ENCODE measurements at regions not wholly inside any gene's neighbourhood (a gene's known extent, or its start where the extent isn't known, plus 50 kb on each side); places are given as distances from the start of the nearest gene placed in this dataset.

- no peak for DNase-seq (ENCODE audit: low read depth)
Observed at GRCh38 chr7:132072873-132073272, 503.4 kb downstream of the PLXNA4 start.

- no peak for DNase-seq (ENCODE audit: low read depth)
Observed at GRCh38 chr7:132072165-132072564, 504.1 kb downstream of the PLXNA4 start.

- DNase-seq (ENCODE audit: low read depth): no peak
Observed at GRCh38 chr7:132069306-132069705, 507.0 kb downstream of the PLXNA4 start.

- no peak for DNase-seq (ENCODE audit: low read depth)
Observed at GRCh38 chr7:132066761-132067171, 509.5 kb downstream of the PLXNA4 start.

GRCh38 chr7:132065989-132066603, 509.7 kb upstream of the PODXL start:
- no peak for DNase-seq (ENCODE audit: low read depth)

DNA sequence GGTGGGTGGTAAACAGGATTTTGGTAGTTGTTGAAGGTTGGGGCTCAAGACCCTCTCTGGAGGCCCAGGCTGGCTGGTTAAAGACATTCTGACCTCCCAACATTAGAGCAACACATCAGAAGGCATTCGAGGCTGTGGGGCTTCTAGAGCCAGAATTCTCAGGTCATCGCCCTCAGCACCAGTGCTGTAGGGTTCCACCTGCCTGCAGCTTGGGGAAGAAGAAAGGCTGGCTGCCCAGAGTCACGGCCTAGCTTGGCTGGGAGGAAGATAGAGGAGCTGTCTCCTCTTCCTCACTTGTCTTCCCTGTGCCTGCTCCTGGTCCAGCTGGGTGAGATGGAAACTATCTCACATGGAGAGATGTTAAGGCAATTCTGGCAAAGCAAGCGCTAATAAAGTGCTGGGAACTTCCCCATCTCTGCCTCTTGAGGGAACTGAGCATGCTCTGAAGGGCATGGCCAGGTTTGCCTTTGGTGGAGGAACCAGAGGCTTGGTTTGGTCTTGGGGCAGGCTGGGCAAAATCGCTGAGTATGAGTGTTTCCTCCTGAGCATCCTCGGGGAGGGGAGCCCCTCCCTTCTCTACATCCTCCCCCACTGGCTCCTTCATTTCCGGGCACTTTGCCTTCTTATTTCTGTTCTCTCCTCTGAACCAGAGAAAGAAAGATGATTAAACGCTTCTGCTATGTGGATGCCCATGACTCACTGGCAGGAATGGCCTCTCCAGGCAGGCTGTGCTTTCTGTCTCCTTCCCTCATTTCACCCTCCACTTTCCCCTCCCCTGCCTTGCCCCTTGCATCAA, 509.0 kb upstream of the PODXL start:
- peak; percentile 92 for DNase-seq (ENCODE audit: low read depth)

- no peak for DNase-seq (ENCODE audit: low read depth)
Observed at GRCh38 chr7:132063800-132064199, 507.4 kb upstream of the PODXL start.

DNA sequence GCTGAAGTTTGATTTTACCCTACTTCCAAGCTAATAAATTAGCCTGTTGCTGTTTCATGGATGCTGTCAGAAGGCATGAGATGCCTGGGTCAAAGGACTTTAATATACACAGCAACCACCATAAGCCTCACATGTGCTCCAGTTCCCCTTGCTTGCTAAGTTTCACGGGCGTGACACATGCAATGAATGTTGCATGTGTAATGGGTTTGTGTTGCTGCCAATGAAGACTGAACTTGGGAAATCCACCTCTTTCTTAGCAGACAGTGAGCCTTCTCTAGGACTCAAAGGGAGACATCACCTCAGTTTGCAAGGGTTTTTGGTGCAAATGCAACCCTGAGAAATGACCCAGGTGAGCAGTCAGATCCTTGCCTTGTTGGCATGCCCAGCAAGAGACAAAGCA, 505.5 kb upstream of the PODXL start:
- DNase-seq (ENCODE audit: low read depth): no peak

GRCh38 chr7:132059141-132059540, 502.7 kb upstream of the PODXL start:
- no peak for DNase-seq (ENCODE audit: low read depth)

DNA sequence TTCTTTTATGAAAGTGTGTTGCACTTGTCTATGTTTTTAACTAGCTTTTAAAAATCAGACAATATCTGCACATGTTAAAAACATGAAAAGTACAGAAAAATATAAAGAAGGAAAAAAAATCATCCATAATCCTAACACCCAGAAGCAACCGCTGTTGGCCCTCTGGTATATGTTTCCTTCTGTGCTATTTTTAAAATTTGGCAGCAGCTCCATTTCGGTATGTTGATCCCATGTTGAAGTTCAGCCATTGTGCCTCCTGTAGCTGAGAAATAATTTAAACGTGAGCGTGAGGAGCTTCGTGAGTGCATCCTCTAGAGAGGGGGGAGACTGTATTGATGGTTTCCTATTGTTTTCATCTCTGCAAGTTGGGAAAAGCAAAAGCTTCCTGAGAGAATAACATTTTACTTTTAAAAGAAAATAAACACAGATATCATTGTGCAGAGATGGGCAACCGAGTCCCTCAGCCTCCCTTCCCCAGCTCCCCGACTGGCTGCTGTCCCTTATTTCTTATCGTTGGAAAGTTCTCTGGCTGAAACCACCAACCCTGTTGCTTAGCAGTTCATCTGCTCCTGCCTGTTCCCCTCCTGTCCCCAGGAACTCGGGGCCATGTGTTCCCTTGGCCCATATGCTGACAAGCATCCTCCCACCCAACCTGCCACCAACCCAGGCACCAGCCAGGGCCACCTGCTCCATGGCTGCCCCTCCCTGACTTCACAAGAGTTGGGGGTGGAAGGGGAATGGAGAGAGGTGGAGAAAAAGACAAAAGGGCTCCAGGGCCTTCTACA, 499.1 kb upstream of the PODXL start:
- no peak for DNase-seq (ENCODE audit: low read depth)

DNA sequence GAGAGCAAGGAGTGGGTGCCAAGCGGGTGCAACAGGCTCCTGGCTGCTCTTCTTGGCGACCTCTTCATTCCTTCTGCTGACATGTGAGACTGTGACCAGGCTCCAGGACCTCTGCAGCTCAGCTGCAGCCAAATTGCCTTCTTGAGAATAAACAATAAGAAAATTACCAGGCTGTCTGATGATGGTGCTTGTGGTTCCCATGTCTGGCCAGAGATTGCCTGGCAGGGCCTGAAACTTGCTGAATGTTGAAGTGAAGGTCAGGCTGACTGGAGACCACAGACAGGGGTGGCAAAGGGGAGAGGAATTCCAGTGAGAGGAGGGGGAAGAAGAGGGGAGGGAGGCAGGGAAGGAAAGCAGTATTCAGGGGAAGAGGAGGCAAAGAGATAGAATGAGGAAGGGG, 497.4 kb upstream of the PODXL start:
- DNase-seq (ENCODE audit: low read depth): no peak

GRCh38 chr7:132051311-132051710, 494.9 kb upstream of the PODXL start:
- no peak for DNase-seq (ENCODE audit: low read depth)

- DNase-seq (ENCODE audit: low read depth): no peak
Observed at GRCh38 chr7:132049462-132050304, 493.3 kb upstream of the PODXL start.

GRCh38 chr7:132045481-132045980, 489.1 kb upstream of the PODXL start:
- DNase-seq (ENCODE audit: low read depth): no peak

GRCh38 chr7:132045002-132045401, 488.6 kb upstream of the PODXL start:
- no peak for DNase-seq (ENCODE audit: low read depth)

DNA sequence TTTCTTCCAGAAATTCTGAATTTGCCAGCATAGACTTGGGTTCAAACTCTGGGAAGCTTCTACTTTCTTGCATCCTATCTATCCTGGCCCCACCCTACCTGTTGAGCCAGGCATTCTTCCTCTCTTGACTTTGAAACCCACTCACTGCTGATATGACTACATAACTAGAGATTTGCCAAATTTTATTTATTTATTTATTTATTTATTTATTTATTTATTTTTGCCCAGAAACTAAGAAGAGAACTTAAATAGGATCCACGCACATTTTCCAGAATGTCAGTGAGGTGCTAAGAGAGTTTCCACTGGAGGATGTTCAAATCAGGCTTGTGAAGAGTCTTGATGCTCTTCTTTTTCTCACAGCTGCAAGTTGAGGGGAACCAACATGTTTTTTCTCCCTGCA, 487.8 kb upstream of the PODXL start:
- DNase-seq (ENCODE audit: low read depth): no peak

DNA sequence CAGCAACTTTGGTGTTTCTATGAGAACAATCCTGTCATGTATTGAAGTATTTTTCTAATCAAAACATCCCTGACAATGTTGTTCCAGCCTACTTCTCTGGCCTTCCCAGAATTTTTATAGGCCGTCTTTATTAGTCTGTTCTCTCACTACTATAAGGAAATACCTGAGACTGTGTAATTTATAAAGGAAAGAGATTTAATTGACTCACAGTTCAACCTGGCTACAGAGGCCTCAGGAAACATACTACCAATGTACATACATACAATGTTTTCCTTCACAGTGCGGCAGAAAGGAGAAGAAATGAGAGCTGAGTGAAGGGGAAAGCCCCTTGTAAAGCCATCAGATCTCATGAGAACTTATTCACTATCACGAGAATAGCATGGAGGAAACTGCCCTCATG, 484.7 kb upstream of the PODXL start:
- DNase-seq (ENCODE audit: low read depth): no peak

- DNase-seq (ENCODE audit: low read depth): no peak
Observed at GRCh38 chr7:132035517-132036362, 479.3 kb upstream of the PODXL start.

- no peak for DNase-seq (ENCODE audit: low read depth)
Observed at GRCh38 chr7:132034748-132035416, 478.5 kb upstream of the PODXL start.

DNA sequence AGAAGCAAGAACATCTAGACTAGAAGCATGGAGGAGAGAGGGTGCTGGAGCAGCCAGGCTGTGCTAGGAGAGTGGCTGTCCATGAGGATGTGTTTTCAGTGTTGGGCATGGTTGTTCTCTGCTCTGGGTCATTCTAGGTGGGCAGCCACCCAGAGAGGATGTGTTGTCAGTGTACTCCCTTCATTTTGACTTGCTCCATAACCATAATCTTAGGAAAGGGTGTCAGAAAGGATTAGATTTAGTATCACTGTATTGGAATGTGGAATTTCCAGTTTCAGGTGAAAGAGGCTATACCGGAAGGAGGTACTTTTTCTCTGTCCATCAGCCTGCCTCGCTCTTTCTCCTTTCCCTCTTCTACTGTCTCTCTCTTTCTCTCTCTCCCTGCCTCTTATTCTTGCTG, 474.5 kb upstream of the PODXL start:
- no peak for DNase-seq (ENCODE audit: low read depth)

Measured in non-pigmented ciliary epithelial cell (primary cell).